HEK293 (cell line): ENCODE measurements at regions not wholly inside any gene's neighbourhood (a gene's known extent, or its start where the extent isn't known, plus 50 kb on each side); places are given as distances from the start of the nearest gene placed in this dataset.

Source experiments
- CTCF ChIA-PET: fragments of 350-600 bp; formaldehyde crosslinking; extraction: SDS; loops from one replicate; lab custom pipeline; 2021; ENCODE audit warnings: antibody characterized with exemption; lab: Yijun Ruan, JAX
- POLR2A ChIA-PET: fragments of 300-600 bp; formaldehyde crosslinking; extraction: SDS; loops from one replicate; lab custom pipeline; 2020; ENCODE audit warnings: antibody characterized with exemption, inconsistent platforms; lab: Yijun Ruan, JAX
- H3K27ac ChIP-seq: fragments of 200-500 bp; sonication (Bioruptor generic); 2 replicates; pipeline ENCODE4 v1.5.1; 2014; ENCODE audit warnings: low read depth, low read length, control low read depth, inconsistent platforms; ENCODE audit errors: extremely low read depth
- H3K36me3 ChIP-seq, 2 experiments: fragments of 200-500 bp in 1 of 2; sonication (Bioruptor generic) in 1 of 2; 1 replicate in 1 of 2; 2 replicates in 1 of 2; pipeline ENCODE4 v1.5.1; 2014 to 2017; ENCODE audit warnings: inconsistent platforms in 2 of 2, low read length in 2 of 2; ENCODE audit not compliant: control insufficient read depth in 2 of 2, insufficient read depth in 1 of 2
- H3K4me1 ChIP-seq: fragments of 200-500 bp; sonication (Bioruptor generic); 2 replicates; pipeline ENCODE4 v1.5.1; 2014; ENCODE audit warnings: mild to moderate bottlenecking, low read length, inconsistent platforms; ENCODE audit not compliant: control insufficient read depth, insufficient read depth
- H3K4me3 ChIP-seq: 2 replicates; pipeline ENCODE4 v1.5.1; 2011; ENCODE audit warnings: low read depth, mild to moderate bottlenecking, control low read depth, low read length, moderate library complexity
- H3K9me3 ChIP-seq: fragments of 200-500 bp; sonication (Bioruptor generic); 2 replicates; pipeline ENCODE4 v1.5.1; 2014; ENCODE audit warnings: low read depth, low read length, inconsistent platforms; ENCODE audit not compliant: control insufficient read depth, insufficient read depth
- BCL11B ChIP-seq: fragments of 450-650 bp; formaldehyde crosslinking; IDR thresholded peaks from 2 replicates; pipeline ENCODE4 v1.5.1; 2016; ENCODE audit warnings: low read depth, missing biosample characterization, missing genetic modification characterization
- FEZF1 ChIP-seq: fragments of 450-650 bp; formaldehyde crosslinking; IDR thresholded peaks from 2 replicates; pipeline ENCODE4 v1.5.1; 2016; ENCODE audit warnings: missing biosample characterization, missing genetic modification characterization
- GLIS2 ChIP-seq: fragments of 450-650 bp; formaldehyde crosslinking; IDR thresholded peaks from 2 replicates; pipeline ENCODE4 v1.5.1; 2016; ENCODE audit warnings: missing biosample characterization, missing genetic modification characterization
- IKZF3 ChIP-seq: fragments of 450-650 bp; IDR thresholded peaks from 2 replicates; pipeline ENCODE4 v1.5.0; 2018; ENCODE audit warnings: missing biosample characterization, mild to moderate bottlenecking, missing genetic modification characterization, moderate library complexity
- INSM2 ChIP-seq: fragments of 450-650 bp; formaldehyde crosslinking; IDR thresholded peaks from 2 replicates; pipeline ENCODE4 v1.5.1; 2016; ENCODE audit warnings: missing biosample characterization, missing genetic modification characterization
- KLF1 ChIP-seq: fragments of 450-650 bp; formaldehyde crosslinking; IDR thresholded peaks from 2 replicates; pipeline ENCODE4 v1.5.1; 2016; ENCODE audit warnings: missing biosample characterization, missing genetic modification characterization
- MEIS1 ChIP-seq: sonication (generic); formaldehyde crosslinking; IDR thresholded peaks from 2 replicates; pipeline ENCODE4 v1.8.1; 2022; ENCODE audit warnings: missing genetic modification reagents, mild to moderate bottlenecking, borderline replicate concordance
- PRDM1 ChIP-seq: fragments of 450-650 bp; formaldehyde crosslinking; IDR thresholded peaks from 2 replicates; pipeline ENCODE4; 2016; ENCODE audit warnings: missing biosample characterization, missing genetic modification characterization
- WT1 ChIP-seq: fragments of 450-650 bp; formaldehyde crosslinking; IDR thresholded peaks from 2 replicates; pipeline ENCODE4 v1.5.1; 2016; ENCODE audit warnings: missing biosample characterization, missing genetic modification characterization
- ZBTB20 ChIP-seq: fragments of 450-650 bp; formaldehyde crosslinking; IDR thresholded peaks from 2 replicates; pipeline ENCODE4 v1.5.1; 2016; ENCODE audit warnings: missing biosample characterization, missing genetic modification characterization
- ZBTB49 ChIP-seq: fragments of 450-650 bp; formaldehyde crosslinking; IDR thresholded peaks from 2 replicates; pipeline ENCODE4 v1.5.1; 2016; ENCODE audit warnings: missing biosample characterization, missing genetic modification characterization, low read depth
- ZBTB8A ChIP-seq: fragments of 450-650 bp; formaldehyde crosslinking; IDR thresholded peaks from 2 replicates; pipeline ENCODE4 v1.5.1; 2016; ENCODE audit warnings: missing biosample characterization, missing genetic modification characterization
- ZEB2 ChIP-seq: fragments of 450-650 bp; formaldehyde crosslinking; IDR thresholded peaks from 2 replicates; pipeline ENCODE4 v1.5.1; 2016; ENCODE audit warnings: missing biosample characterization, missing genetic modification characterization
- ZFP3 ChIP-seq: fragments of 450-650 bp; formaldehyde crosslinking; IDR thresholded peaks from 2 replicates; pipeline ENCODE4 v1.5.1; 2016; ENCODE audit warnings: low read depth, missing biosample characterization, missing genetic modification characterization
- ZNF114 ChIP-seq: fragments of 450-650 bp; formaldehyde crosslinking; IDR thresholded peaks from 2 replicates; pipeline ENCODE4 v1.5.0; 2017; ENCODE audit warnings: missing biosample characterization, missing genetic modification characterization
- ZNF121 ChIP-seq: fragments of 450-650 bp; formaldehyde crosslinking; IDR thresholded peaks from 2 replicates; pipeline ENCODE4 v1.5.1; 2016; ENCODE audit warnings: missing biosample characterization, missing genetic modification characterization
- ZNF140 ChIP-seq: fragments of 450-650 bp; formaldehyde crosslinking; IDR thresholded peaks from 2 replicates; pipeline ENCODE4 v1.5.1; 2016; ENCODE audit warnings: missing biosample characterization, missing genetic modification characterization
- ZNF423 ChIP-seq: fragments of 450-650 bp; formaldehyde crosslinking; IDR thresholded peaks from 2 replicates; pipeline ENCODE4 v1.5.1; 2016; ENCODE audit warnings: missing biosample characterization, missing genetic modification characterization
- ZNF514 ChIP-seq: fragments of 450-650 bp; formaldehyde crosslinking; IDR thresholded peaks from 2 replicates; pipeline ENCODE4 v1.5.1; 2016; ENCODE audit warnings: missing biosample characterization, missing genetic modification characterization
- ZNF629 ChIP-seq: fragments of 450-650 bp; formaldehyde crosslinking; IDR thresholded peaks from 2 replicates; pipeline ENCODE4 v1.5.1; 2017; ENCODE audit warnings: missing biosample characterization, missing genetic modification characterization
- ZNF639 ChIP-seq: fragments of 450-650 bp; formaldehyde crosslinking; IDR thresholded peaks from 2 replicates; pipeline ENCODE4 v1.5.1; 2016; ENCODE audit warnings: missing biosample characterization, missing genetic modification characterization
- ZNF654 ChIP-seq: fragments of 450-650 bp; formaldehyde crosslinking; IDR thresholded peaks from 2 replicates; pipeline ENCODE4 v1.5.1; 2016; ENCODE audit warnings: low read depth, missing biosample characterization, missing genetic modification characterization
- ZNF692 ChIP-seq: fragments of 450-650 bp; formaldehyde crosslinking; IDR thresholded peaks from 2 replicates; pipeline ENCODE4 v1.5.1; 2016; ENCODE audit warnings: missing biosample characterization, missing genetic modification characterization
- ZNF701 ChIP-seq: fragments of 450-650 bp; formaldehyde crosslinking; IDR thresholded peaks from 2 replicates; pipeline ENCODE4 v1.5.1; 2016; ENCODE audit warnings: missing biosample characterization, missing genetic modification characterization
- ZNF785 ChIP-seq: fragments of 450-650 bp; formaldehyde crosslinking; IDR thresholded peaks from 2 replicates; pipeline ENCODE4 v1.5.1; 2016; ENCODE audit warnings: missing biosample characterization, missing genetic modification characterization

GRCh38 chr6:9461188-9461587 is 953.7 kb downstream of the TFAP2A start:
- CTCF ChIA-PET, result no interaction called here
- no peaks in the 10 kb centered on the region for H3K9me3 ChIP-seq
- no peaks in the 10 kb centered on the region for H3K4me1 ChIP-seq
- TF ChIP-seq ZNF121 (tag by site-specific recombination) (no peak), GLIS2 (tag by site-specific recombination) (no peak), ZFP3 (tag by site-specific recombination) (no peak), ZBTB20 (tag by site-specific recombination) (no peak), ZNF692 (no peak), INSM2 (tag by site-specific recombination) (no peak), ZNF654 (tag by site-specific recombination) (no peak), ZNF701 (tag by site-specific recombination) (no peak), ZBTB8A (no peak), ZNF785 (tag by site-specific recombination) (no peak), WT1 (no peak), ZNF423 (tag by site-specific recombination) (no peak), BCL11B (no peak), MEIS1 (no peak), ZEB2 (tag by site-specific recombination) (no peak), FEZF1 (no peak), ZNF140 (tag by site-specific recombination) (no peak), ZNF114 (tag by site-specific recombination) (no peak), PRDM1 (no peak)
- no peaks in the 10 kb centered on the region for H3K36me3 ChIP-seq
- no peak overlapping the region for H3K27ac ChIP-seq
- no peak overlapping the region for H3K4me3 ChIP-seq
- POLR2A ChIA-PET, result interaction anchor here (0.5 kb wide), 1 partner anchor 318 kb away, joined by 3 read pairs; no protein-coding TSS in a partner anchor

GRCh38 chr6:9458424-9458823 is 956.5 kb downstream of the TFAP2A start:
- Histone ChIP-seq H3K9me3 (no peaks in the 10 kb centered on the region), H3K36me3 (no peaks in the 10 kb centered on the region), H3K4me3 (no peak overlapping the region), H3K4me1 (no peaks in the 10 kb centered on the region), H3K27ac (no peak overlapping the region)
- TF ChIP-seq IKZF3 (tag by site-specific recombination) (no peak), KLF1 (tag by site-specific recombination) (no peak), ZNF639 (tag by site-specific recombination) (no peak), ZNF629 (tag by site-specific recombination) (no peak), ZBTB49 (tag by site-specific recombination) (no peak), ZNF514 (tag by site-specific recombination) (no peak)
- POLR2A ChIA-PET, result no interaction called here
- CTCF ChIA-PET, result no interaction called here
